ENCODE measurements at regions not wholly inside any gene's neighbourhood (a gene's known extent, or its start where the extent isn't known, plus 50 kb on each side); places are given as distances from the start of the nearest gene placed in this dataset.

DNA sequence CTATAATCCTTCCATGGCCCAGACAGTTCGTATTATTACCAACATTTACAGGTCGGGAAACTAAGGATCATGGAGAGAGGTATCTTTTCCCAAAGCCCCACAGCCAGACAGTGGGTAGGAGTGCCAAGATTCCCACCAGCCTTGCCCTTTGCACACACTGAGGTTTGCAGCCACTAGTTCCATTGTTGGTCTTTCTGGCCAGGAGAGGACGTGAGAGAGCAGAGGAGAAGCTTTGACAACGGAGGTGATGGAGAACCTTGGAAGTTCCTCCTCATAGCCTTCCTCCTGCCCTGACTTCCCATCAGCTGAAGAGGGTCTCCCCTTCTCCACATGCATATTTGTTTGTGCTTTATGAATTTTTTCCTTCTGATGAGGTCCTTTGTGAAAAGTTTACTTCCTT, 50.5 kb upstream of the PLCL2 start:
- no peak for DNase-seq (ENCODE audit: low read depth)
- H3K4me3 ChIP-seq (ENCODE audit: low read depth, low read length), result no peak overlapping the region
- TF ChIP-seq, protein P1, sequence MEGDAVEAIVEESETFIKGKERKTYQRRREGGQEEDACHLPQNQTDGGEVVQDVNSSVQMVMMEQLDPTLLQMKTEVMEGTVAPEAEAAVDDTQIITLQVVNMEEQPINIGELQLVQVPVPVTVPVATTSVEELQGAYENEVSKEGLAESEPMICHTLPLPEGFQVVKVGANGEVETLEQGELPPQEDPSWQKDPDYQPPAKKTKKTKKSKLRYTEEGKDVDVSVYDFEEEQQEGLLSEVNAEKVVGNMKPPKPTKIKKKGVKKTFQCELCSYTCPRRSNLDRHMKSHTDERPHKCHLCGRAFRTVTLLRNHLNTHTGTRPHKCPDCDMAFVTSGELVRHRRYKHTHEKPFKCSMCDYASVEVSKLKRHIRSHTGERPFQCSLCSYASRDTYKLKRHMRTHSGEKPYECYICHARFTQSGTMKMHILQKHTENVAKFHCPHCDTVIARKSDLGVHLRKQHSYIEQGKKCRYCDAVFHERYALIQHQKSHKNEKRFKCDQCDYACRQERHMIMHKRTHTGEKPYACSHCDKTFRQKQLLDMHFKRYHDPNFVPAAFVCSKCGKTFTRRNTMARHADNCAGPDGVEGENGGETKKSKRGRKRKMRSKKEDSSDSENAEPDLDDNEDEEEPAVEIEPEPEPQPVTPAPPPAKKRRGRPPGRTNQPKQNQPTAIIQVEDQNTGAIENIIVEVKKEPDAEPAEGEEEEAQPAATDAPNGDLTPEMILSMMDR (conservative IDR thresholded peaks at IDR 0.05; ENCODE audit: low read depth, low read length), result no peak

DNA sequence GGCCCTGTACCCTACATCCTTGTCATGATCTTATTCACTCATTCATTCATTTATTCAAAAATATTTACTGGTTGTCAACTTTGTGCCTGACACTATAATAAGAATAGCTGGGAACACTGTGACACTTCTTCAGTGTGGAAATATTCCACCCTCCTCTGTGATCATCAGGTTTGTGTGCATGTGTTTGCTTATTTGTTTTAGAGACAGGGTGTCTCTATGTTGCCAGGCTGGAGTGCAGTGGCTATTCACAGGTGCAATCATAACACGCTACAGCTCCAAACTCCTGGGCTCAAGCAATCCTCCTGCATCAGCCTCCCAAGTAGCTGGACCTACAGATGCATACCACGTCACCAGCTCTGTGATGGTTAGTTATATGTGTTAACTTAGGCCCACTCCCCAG, 50.0 kb upstream of the PLCL2 start:
- DNase-seq (ENCODE audit: low read depth), result no peak
- H3K4me3 ChIP-seq (ENCODE audit: low read depth, low read length), result no peak overlapping the region
- TF ChIP-seq, protein P1 (conservative IDR thresholded peaks at IDR 0.05; ENCODE audit: low read depth, low read length), result no peak
